ENCODE measurements at regions not wholly inside any gene's neighbourhood (a gene's known extent, or its start where the extent isn't known, plus 50 kb on each side); places are given as distances from the start of the nearest gene placed in this dataset.

- no peak for DNase-seq (ENCODE audit: low read depth, low spot score)
- TF ChIP-seq CTCF (IDR thresholded peaks at IDR 0.05; ENCODE audit: insufficient read depth, low read length, missing control alignments) = no peak
- POLR2A ChIA-PET = interaction anchor here (1.3 kb wide), 1 partner anchor 111 kb away, joined by 5 read pairs; the partner anchor contains the start of gene ID2
- CTCF ChIA-PET = no interaction called here
- H3K4me3 ChIP-seq (ENCODE audit: low read depth, low read length) = no peak overlapping the region
Measured at GRCh38 chr2:8570637-8571036, 111.2 kb upstream of the ID2 start.

- no peak for TF ChIP-seq CTCF (IDR thresholded peaks at IDR 0.05; ENCODE audit: insufficient read depth, low read length, missing control alignments)
- H3K4me3 ChIP-seq (ENCODE audit: low read depth, low read length) = no peak overlapping the region
- ChIA-PET CTCF (no interaction called here), POLR2A (interaction anchor here (1.3 kb wide), 1 partner anchor 110 kb away, joined by 5 read pairs; the partner anchor contains the start of gene ID2)
- no peak for DNase-seq (ENCODE audit: low read depth, low spot score)
Measured at GRCh38 chr2:8571301-8571791, 110.5 kb upstream of the ID2 start.

- CTCF ChIA-PET = no interaction called here
- DNase-seq (ENCODE audit: low read depth, low spot score) = no peak
- no peak overlapping the region for H3K4me3 ChIP-seq (ENCODE audit: low read depth, low read length)
- no peak for TF ChIP-seq CTCF (IDR thresholded peaks at IDR 0.05; ENCODE audit: insufficient read depth, low read length, missing control alignments)
- POLR2A ChIA-PET = interaction anchor here (1.3 kb wide), 1 partner anchor 110 kb away, joined by 5 read pairs; the partner anchor contains the start of gene ID2
Measured at GRCh38 chr2:8571792-8572499, 109.9 kb upstream of the ID2 start.

GRCh38 chr2:8572712-8573233 lies 109.1 kb upstream of the ID2 start:
- no peak for TF ChIP-seq CTCF (IDR thresholded peaks at IDR 0.05; ENCODE audit: insufficient read depth, low read length, missing control alignments)
- CTCF ChIA-PET = no interaction called here
- DNase-seq (ENCODE audit: low read depth, low spot score) = no peak
- H3K4me3 ChIP-seq (ENCODE audit: low read depth, low read length) = no peak overlapping the region
- POLR2A ChIA-PET = no interaction called here

GRCh38 chr2:8573234-8573941 lies 108.5 kb upstream of the ID2 start:
- DNase-seq (ENCODE audit: low read depth, low spot score) = no peak
- H3K4me3 ChIP-seq (ENCODE audit: low read depth, low read length) = no peak overlapping the region
- CTCF ChIA-PET = no interaction called here
- POLR2A ChIA-PET = no interaction called here
- TF ChIP-seq CTCF (IDR thresholded peaks at IDR 0.05; ENCODE audit: insufficient read depth, low read length, missing control alignments) = no peak

- no peak for DNase-seq (ENCODE audit: low read depth, low spot score)
- H3K4me3 ChIP-seq (ENCODE audit: low read depth, low read length) = no peak overlapping the region
- ChIA-PET POLR2A (no interaction called here), CTCF (no interaction called here)
- no peak for TF ChIP-seq CTCF (IDR thresholded peaks at IDR 0.05; ENCODE audit: insufficient read depth, low read length, missing control alignments)
Measured at GRCh38 chr2:8573942-8574195, 108.0 kb upstream of the ID2 start.
